ENCODE measurements at regions not wholly inside any gene's neighbourhood (a gene's known extent, or its start where the extent isn't known, plus 50 kb on each side); places are given as distances from the start of the nearest gene placed in this dataset.

GRCh38 chr10:132467464-132468149, 70.0 kb upstream of the INPP5A start:
- no peak for DNase-seq
- Mint-ChIP-seq H3K4me1 (ENCODE audit: low read depth) (no peaks in the 10 kb centered on the region), H3K9me3 (peaks cover 13% of the 10 kb centered on the region), H3K36me3 (ENCODE audit: low read depth) (peaks cover 17% of the 10 kb centered on the region; the same call in 1 of the 2 replicates), H3K27ac (no peak overlapping the region), H3K27me3 (ENCODE audit: insufficient read depth) (0 out of 2 replicates have a peak, but pooled peaks cover 2% of the 10 kb centered on the region), H3K4me3 (no peak overlapping the region)
- no peak for TF ChIP-seq CTCF (IDR thresholded peaks at IDR 0.05)

GRCh38 chr10:132468216-132468615, 69.4 kb upstream of the INPP5A start:
- Mint-ChIP-seq H3K27ac (no peak overlapping the region), H3K27me3 (ENCODE audit: insufficient read depth) (0 out of 2 replicates have a peak, but pooled peaks cover 2% of the 10 kb centered on the region), H3K4me3 (no peak overlapping the region), H3K9me3 (peaks cover 15% of the 10 kb centered on the region), H3K4me1 (ENCODE audit: low read depth) (peaks cover under 1% of the 10 kb centered on the region; the same call in 1 of the 2 replicates), H3K36me3 (ENCODE audit: low read depth) (peaks cover 18% of the 10 kb centered on the region; the same call in 1 of the 2 replicates)
- TF ChIP-seq CTCF (IDR thresholded peaks at IDR 0.05): no peak
- no peak for DNase-seq

GRCh38 chr10:132468651-132469050, 68.9 kb upstream of the INPP5A start:
- no peak for DNase-seq
- Mint-ChIP-seq H3K4me1 (ENCODE audit: low read depth) (peaks cover 5% of the 10 kb centered on the region; the same call in 1 of the 2 replicates), H3K4me3 (no peak overlapping the region), H3K27me3 (ENCODE audit: insufficient read depth) (0 out of 2 replicates have a peak, but pooled peaks cover 2% of the 10 kb centered on the region), H3K36me3 (ENCODE audit: low read depth) (peaks cover 18% of the 10 kb centered on the region; the same call in 1 of the 2 replicates), H3K27ac (no peak overlapping the region), H3K9me3 (peaks cover 15% of the 10 kb centered on the region)
- TF ChIP-seq CTCF (IDR thresholded peaks at IDR 0.05): no peak

GRCh38 chr10:132469197-132469884, 68.2 kb upstream of the INPP5A start:
- no peak for DNase-seq
- H3K27me3 Mint-ChIP-seq (ENCODE audit: insufficient read depth): 0 out of 2 replicates have a peak, but pooled peaks cover 2% of the 10 kb centered on the region
- TF ChIP-seq CTCF (IDR thresholded peaks at IDR 0.05): no peak
- peaks cover 18% of the 10 kb centered on the region; the same call in 1 of the 2 replicates for H3K36me3 Mint-ChIP-seq (ENCODE audit: low read depth)
- H3K27ac Mint-ChIP-seq: no peak overlapping the region
- peaks cover 15% of the 10 kb centered on the region for H3K9me3 Mint-ChIP-seq
- peaks cover 6% of the 10 kb centered on the region; the same call in 1 of the 2 replicates for H3K4me1 Mint-ChIP-seq (ENCODE audit: low read depth)
- no peak overlapping the region for H3K4me3 Mint-ChIP-seq

- peaks cover 18% of the 10 kb centered on the region; the same call in 1 of the 2 replicates for H3K36me3 Mint-ChIP-seq (ENCODE audit: low read depth)
- H3K27me3 Mint-ChIP-seq (ENCODE audit: insufficient read depth): peaks cover 6% of the 10 kb centered on the region; the same call in 1 of the 2 replicates
- peaks cover 15% of the 10 kb centered on the region for H3K9me3 Mint-ChIP-seq
- TF ChIP-seq CTCF (IDR thresholded peaks at IDR 0.05): no peak
- DNase-seq: no peak
- H3K4me1 Mint-ChIP-seq (ENCODE audit: low read depth): peaks cover 6% of the 10 kb centered on the region; the same call in 1 of the 2 replicates
- H3K27ac Mint-ChIP-seq: no peak overlapping the region
- H3K4me3 Mint-ChIP-seq: no peak overlapping the region
These were observed 67.0 kb upstream of the INPP5A start for GRCh38 chr10:132470410-132471124.
